Sigmoid colon (tissue), 6 donors: ENCODE measurements at regions not wholly inside any gene's neighbourhood (a gene's known extent, or its start where the extent isn't known, plus 50 kb on each side); places are given as distances from the start of the nearest gene placed in this dataset.

Experiments used
- DNase-seq: peaks from one replicate; pipeline ENCODE4 v3.0.0-alpha.2; 2019
- H3K27ac ChIP-seq, 4 donors: fragments of 200-600 bp; sonication (generic); one replicate each; pipeline ENCODE4 v1.5.1; 2016 to 2019; ENCODE audit warnings: mild to moderate bottlenecking in 1 of 4
- H3K27me3 ChIP-seq, 3 donors: fragments of 200-600 bp; sonication (generic); one replicate each; pipeline ENCODE4 v1.5.1; 2019; ENCODE audit warnings: mild to moderate bottlenecking in 1 of 3
- H3K36me3 ChIP-seq, 4 donors: fragments of 200-600 bp; sonication (generic); one replicate each; pipeline ENCODE4 v1.5.1; 2016 to 2019
- H3K4me1 ChIP-seq, 4 donors: fragments of 200-600 bp; sonication (generic); one replicate each; pipeline ENCODE4 v1.5.1; 2017 to 2019
- H3K4me3 ChIP-seq, 4 donors: fragments of 200-600 bp; sonication (generic); one replicate each; pipeline ENCODE4 v1.5.1; 2017 to 2019; ENCODE audit warnings: mild to moderate bottlenecking in 2 of 4, moderate library complexity in 1 of 4
- H3K9me3 ChIP-seq, 4 donors: fragments of 200-600 bp in 3 of 4; sonication (generic) in 3 of 4; one replicate each; pipeline versions ENCODE4 v1.5.1 to v1.6.1; 2013 to 2019
- CTCF ChIP-seq, 4 experiments: fragments of 450-650 bp in 3 of 4; fragments of 200-600 bp in 1 of 4; IDR thresholded peaks; one replicate each; pipeline ENCODE4 v1.5.1; 2016 to 2019; ENCODE audit warnings: antibody characterized with exemption in 4 of 4, mild to moderate bottlenecking in 3 of 4, moderate library complexity in 2 of 4
- EP300 ChIP-seq, 4 donors: sonication (generic); formaldehyde crosslinking; IDR thresholded peaks; one replicate each; pipeline ENCODE4 v1.6.1; 2017; ENCODE audit warnings: antibody characterized with exemption in 4 of 4
- POLR2A ChIP-seq, 2 donors: fragments of 450-650 bp; IDR thresholded peaks; one replicate each; pipeline ENCODE4 v1.6.1; 2016; ENCODE audit warnings: antibody characterized with exemption in 2 of 2, mild to moderate bottlenecking in 2 of 2, moderate library complexity in 2 of 2
- POLR2AphosphoS5 ChIP-seq, 4 donors: sonication (generic); formaldehyde crosslinking; IDR thresholded peaks; one replicate each; pipeline ENCODE4 v1.6.1; 2017; ENCODE audit warnings: antibody characterized with exemption in 4 of 4
- WGBS, 2 donors: extraction: QIAGEN DNeasy Blood & Tissue Kit; methylation state at CpG; one replicate each; pipeline ENCODE4 v1.1.7; 2013; 5-methylcytosine and 5-hydroxymethylcytosine counted together
- intact Hi-C: fragments of 100-400 bp; cut with DNase I; formaldehyde crosslinking; loops from one replicate; pipeline ENCODE4 v1.15.1; 2023
- donor health status: healthy with polysubstance abuse.
- donor health status: healthy.

- no peaks in the 10 kb centered on the region for H3K27me3 ChIP-seq
- no peaks in the 10 kb centered on the region for H3K4me1 ChIP-seq
- DNase-seq = no peak
- TF ChIP-seq CTCF (IDR thresholded peaks at IDR 0.05) (no peak), EP300 (IDR thresholded peaks at IDR 0.05) (no peak), POLR2A (IDR thresholded peaks at IDR 0.05) (no peak), POLR2AphosphoS5 (IDR thresholded peaks at IDR 0.05) (no peak)
- H3K27ac ChIP-seq = no peak overlapping the region
- H3K36me3 ChIP-seq = no peaks in the 10 kb centered on the region
- H3K9me3 ChIP-seq = peaks cover 0 to 6% (median 2%) of the 10 kb centered on the region in 4 donors
- intact Hi-C loops = no loop called here
- WGBS, 2 donors = 90 to 94% methylated on average over 5 of the region's 5 CpGs
- H3K4me3 ChIP-seq = no peak overlapping the region
These were observed 330.9 kb upstream of the POU1F1 start for GRCh38 chr3:87607234-87607633.

GRCh38 chr3:87595798-87596197 lies 319.4 kb upstream of the POU1F1 start:
- no peaks in the 10 kb centered on the region for H3K27me3 ChIP-seq
- TF ChIP-seq POLR2A (IDR thresholded peaks at IDR 0.05) (no peak), CTCF (IDR thresholded peaks at IDR 0.05) (no peak), EP300 (IDR thresholded peaks at IDR 0.05) (no peak), POLR2AphosphoS5 (IDR thresholded peaks at IDR 0.05) (no peak)
- H3K4me1 ChIP-seq = no peaks in the 10 kb centered on the region
- H3K9me3 ChIP-seq = no peaks in the 10 kb centered on the region
- WGBS, 2 donors = 22 to 65% methylated on average over 4 of the region's 4 CpGs
- no peak for DNase-seq
- intact Hi-C loops = no loop called here
- H3K4me3 ChIP-seq = no peak overlapping the region
- no peaks in the 10 kb centered on the region for H3K36me3 ChIP-seq
- no peak overlapping the region for H3K27ac ChIP-seq

- intact Hi-C loops = no loop called here
- Histone ChIP-seq H3K4me3 (no peak overlapping the region), H3K4me1 (no peaks in the 10 kb centered on the region), H3K9me3 (no peaks in the 10 kb centered on the region), H3K27ac (no peak overlapping the region), H3K36me3 (no peaks in the 10 kb centered on the region), H3K27me3 (no peaks in the 10 kb centered on the region)
- 59 to 67% methylated on average over 1 of the region's 1 CpG for WGBS, 2 donors
- TF ChIP-seq POLR2A (IDR thresholded peaks at IDR 0.05) (no peak), EP300 (IDR thresholded peaks at IDR 0.05) (no peak), CTCF (IDR thresholded peaks at IDR 0.05) (no peak), POLR2AphosphoS5 (IDR thresholded peaks at IDR 0.05) (no peak)
- no peak for DNase-seq
These were observed 304.9 kb upstream of the POU1F1 start for GRCh38 chr3:87581240-87581639.

- 66 to 78% methylated on average over 4 of the region's 4 CpGs for WGBS, 2 donors
- Histone ChIP-seq H3K27me3 (no peaks in the 10 kb centered on the region), H3K4me3 (no peak overlapping the region), H3K27ac (no peak overlapping the region), H3K4me1 (no peaks in the 10 kb centered on the region), H3K36me3 (no peaks in the 10 kb centered on the region), H3K9me3 (no peaks in the 10 kb centered on the region)
- intact Hi-C loops = no loop called here
- TF ChIP-seq POLR2A (IDR thresholded peaks at IDR 0.05) = no peak
- no peak for TF ChIP-seq CTCF (IDR thresholded peaks at IDR 0.05)
- TF ChIP-seq EP300 (IDR thresholded peaks at IDR 0.05) = no peak
- no peak for TF ChIP-seq POLR2AphosphoS5 (IDR thresholded peaks at IDR 0.05)
- DNase-seq = no peak
These were observed 300.4 kb upstream of the POU1F1 start for GRCh38 chr3:87576752-87577151.

- WGBS, 2 donors = 7 to 42% methylated on average over 5 of the region's 5 CpGs
- no peaks in the 10 kb centered on the region for H3K9me3 ChIP-seq
- TF ChIP-seq CTCF (IDR thresholded peaks at IDR 0.05) (no peak), POLR2A (IDR thresholded peaks at IDR 0.05) (no peak), POLR2AphosphoS5 (IDR thresholded peaks at IDR 0.05) (no peak), EP300 (IDR thresholded peaks at IDR 0.05) (no peak)
- intact Hi-C loops = no loop called here
- no peak overlapping the region for H3K27ac ChIP-seq
- no peak for DNase-seq
- H3K4me3 ChIP-seq = no peak overlapping the region
- no peaks in the 10 kb centered on the region for H3K4me1 ChIP-seq
- no peaks in the 10 kb centered on the region for H3K27me3 ChIP-seq
- no peaks in the 10 kb centered on the region for H3K36me3 ChIP-seq
These were observed 299.2 kb upstream of the POU1F1 start for GRCh38 chr3:87575550-87575949.
